T-cell (primary cell): ENCODE measurements at regions not wholly inside any gene's neighbourhood (a gene's known extent, or its start where the extent isn't known, plus 50 kb on each side); places are given as distances from the start of the nearest gene placed in this dataset.

ENCODE experiments used
- ATAC-seq, 4 experiments: fragments of 200-7000 bp in 3 of 4; fragments of 150-1000 bp in 1 of 4; cut with Tn5 transposase; replicated peaks in 1 of 4; 1 replicate in 3 of 4; 2 replicates in 1 of 4; pipeline ENCODE4 v1.10.0; 2021; ENCODE audit warnings: moderate library complexity in 3 of 4, mild to moderate bottlenecking in 2 of 4, moderate number of reproducible peaks in 1 of 4
- CTCF ChIA-PET, 2 donors: fragments of 300-600 bp; sonication (Branson Sonifier 250); formaldehyde crosslinking; loops; one replicate each; lab custom pipeline; 2022; ENCODE audit warnings: antibody characterized with exemption in 2 of 2; lab: Charles Lee
- POLR2A ChIA-PET, 2 donors: fragments of 300-600 bp; sonication (Branson Sonifier 250); formaldehyde crosslinking; loops; one replicate each; lab custom pipeline; 2022; ENCODE audit warnings: antibody characterized with exemption in 2 of 2; lab: Charles Lee
- DNase-seq, 35 experiments: peaks; one replicate each; pipeline versions ENCODE4 v3.0.0 to v3.0.0-alpha.2; 2013 to 2023
- H3K27ac ChIP-seq: one replicate; pipeline ENCODE4 v1.5.1; 2013; ENCODE audit warnings: low read length
- H3K27me3 ChIP-seq, 2 experiments: replicated peaks in 1 of 2; 1 replicate in 1 of 2; 2 replicates in 1 of 2; pipeline versions ENCODE4 v1.6.1 to v1.7.0; 2013; ENCODE audit warnings: low read length in 1 of 2, mixed read lengths in 1 of 2; ENCODE audit not compliant: control insufficient read depth in 2 of 2, insufficient read depth in 2 of 2; ENCODE audit errors: extremely low read depth in 1 of 2
- H3K36me3 ChIP-seq, 2 donors: 1 replicate in 1 of 2; 2 replicates in 1 of 2; pipeline versions ENCODE4 v1.6.1 to v1.7.0; 2013; ENCODE audit warnings: low read length in 1 of 2; ENCODE audit not compliant: control insufficient read depth in 2 of 2, insufficient read depth in 1 of 2; ENCODE audit errors: extremely low read depth in 1 of 2
- H3K4me1 ChIP-seq, 2 experiments: 1 replicate in 1 of 2; 2 replicates in 1 of 2; pipeline versions ENCODE4 v1.6.1 to v1.7.0; 2013; ENCODE audit warnings: low read length in 2 of 2, mixed read lengths in 1 of 2; ENCODE audit not compliant: insufficient read depth in 2 of 2, control insufficient read depth in 1 of 2; ENCODE audit errors: extremely low read depth in 1 of 2
- H3K4me3 ChIP-seq, 2 donors: 1 replicate in 1 of 2; 2 replicates in 1 of 2; pipeline versions ENCODE4 v1.5.1 to v1.7.0; 2013; ENCODE audit warnings: mild to moderate bottlenecking in 2 of 2, low read length in 1 of 2, moderate library complexity in 1 of 2; ENCODE audit not compliant: control insufficient read depth in 1 of 2; ENCODE audit errors: extremely low read depth in 1 of 2
- H3K9me3 ChIP-seq: 2 replicates; pipeline ENCODE4 v1.7.0; 2013
- H3K27ac Mint-ChIP-seq, 2 donors: one replicate each; pipeline ENCODE4 v1.8.0; 2020 to 2021; ENCODE audit warnings: mild to moderate bottlenecking in 2 of 2, mixed read lengths in 2 of 2
- H3K27me3 Mint-ChIP-seq, 2 donors: one replicate each; pipeline ENCODE4 v1.8.0; 2021 to 2022; ENCODE audit warnings: mixed read lengths in 2 of 2
- H3K36me3 Mint-ChIP-seq: one replicate; pipeline ENCODE4 v1.8.0; 2021; ENCODE audit warnings: mixed read lengths
- H3K4me1 Mint-ChIP-seq, 3 donors: one replicate each; pipeline ENCODE4 v1.8.0; 2020 to 2022; ENCODE audit warnings: mixed read lengths in 3 of 3, mild to moderate bottlenecking in 1 of 3
- H3K4me3 Mint-ChIP-seq, 3 donors: one replicate each; pipeline ENCODE4 v1.8.0; 2020 to 2022; ENCODE audit warnings: mild to moderate bottlenecking in 3 of 3, mixed read lengths in 3 of 3, moderate library complexity in 3 of 3
- H3K9me3 Mint-ChIP-seq, 3 donors: one replicate each; pipeline ENCODE4 v1.8.0; 2020 to 2022; ENCODE audit warnings: mixed read lengths in 3 of 3
- WGBS: methylation state at CpG from one replicate; pipeline ENCODE4 v1.1.5; 2013; ENCODE audit warnings: missing lambda C conversion rate; ENCODE audit not compliant: insufficient coverage; 5-methylcytosine and 5-hydroxymethylcytosine counted together

GRCh38 chr12:87233671-87234070 lies 795.5 kb downstream of the C12orf50 start:
- no peak for ATAC-seq
- WGBS, result no CpG with 5 or more reads among the region's 1 CpG

DNA sequence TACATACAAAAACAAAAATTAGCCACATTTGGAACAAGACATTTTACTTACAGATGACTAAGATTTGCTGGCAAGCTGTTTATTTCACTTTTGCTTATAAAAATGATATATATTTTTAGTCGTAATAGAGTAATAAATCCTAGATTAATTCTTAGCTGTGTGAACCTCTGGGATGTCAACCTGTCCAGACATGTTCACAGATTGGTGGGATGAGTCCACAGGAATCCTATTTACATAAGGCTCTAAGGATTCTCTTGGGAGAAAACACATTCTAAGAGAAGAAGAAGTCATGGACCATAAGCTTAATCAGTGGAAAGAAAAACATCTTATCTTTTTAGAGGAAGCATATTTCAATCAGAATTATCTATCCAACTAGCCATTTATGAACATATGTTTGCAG lies 797.4 kb downstream of the C12orf50 start:
- H3K4me3 ChIP-seq, result no peak overlapping the region
- H3K36me3 ChIP-seq, result no peaks in the 10 kb centered on the region
- ChIA-PET CTCF (no interaction called here), POLR2A (no interaction called here)
- H3K9me3 ChIP-seq, result no peaks in the 10 kb centered on the region
- no peak overlapping the region for H3K27ac ChIP-seq
- no CpG with 5 or more reads among the region's 1 CpG for WGBS
- H3K27me3 ChIP-seq, result no peaks in the 10 kb centered on the region
- Mint-ChIP-seq H3K4me1 (no peaks in the 10 kb centered on the region), H3K27me3 (no peaks in the 10 kb centered on the region), H3K9me3 (peaks cover 4 to 6% (median 5%) of the 10 kb centered on the region in 3 donors), H3K36me3 (no peaks in the 10 kb centered on the region), H3K27ac (no peak overlapping the region), H3K4me3 (no peak overlapping the region)
- DNase-seq, result no peak
- no peak for ATAC-seq
- no peaks in the 10 kb centered on the region for H3K4me1 ChIP-seq

More at GRCh38 chr12:87233671-87234070, 795.5 kb downstream of the C12orf50 start:
- DNase-seq, result no peak
- Histone ChIP-seq H3K4me1 (no peaks in the 10 kb centered on the region), H3K36me3 (no peaks in the 10 kb centered on the region), H3K4me3 (no peak overlapping the region), H3K9me3 (no peaks in the 10 kb centered on the region), H3K27ac (no peak overlapping the region), H3K27me3 (no peaks in the 10 kb centered on the region)
- H3K4me3 Mint-ChIP-seq, result no peak overlapping the region
- no peaks in the 10 kb centered on the region for H3K36me3 Mint-ChIP-seq
- ChIA-PET CTCF (no interaction called here), POLR2A (no interaction called here)
- no peaks in the 10 kb centered on the region for H3K4me1 Mint-ChIP-seq
- no peak overlapping the region for H3K27ac Mint-ChIP-seq
- no peaks in the 10 kb centered on the region for H3K27me3 Mint-ChIP-seq
- H3K9me3 Mint-ChIP-seq, result peaks cover 6 to 8% (median 6%) of the 10 kb centered on the region in 3 donors

GRCh38 chr12:87230441-87230840 lies 798.8 kb downstream of the C12orf50 start:
- Histone ChIP-seq H3K4me1 (no peaks in the 10 kb centered on the region), H3K9me3 (no peaks in the 10 kb centered on the region), H3K36me3 (no peaks in the 10 kb centered on the region), H3K27ac (no peak overlapping the region), H3K27me3 (no peaks in the 10 kb centered on the region), H3K4me3 (no peak overlapping the region)
- no peak for DNase-seq
- Mint-ChIP-seq H3K27me3 (no peaks in the 10 kb centered on the region), H3K4me3 (no peak overlapping the region), H3K36me3 (no peaks in the 10 kb centered on the region), H3K27ac (no peak overlapping the region), H3K9me3 (peaks cover 4 to 9% (median 6%) of the 10 kb centered on the region in 3 donors), H3K4me1 (no peaks in the 10 kb centered on the region)
- ChIA-PET CTCF (no interaction called here), POLR2A (no interaction called here)
- WGBS, result no CpG with 5 or more reads among the region's 2 CpGs
- no peak for ATAC-seq

DNA sequence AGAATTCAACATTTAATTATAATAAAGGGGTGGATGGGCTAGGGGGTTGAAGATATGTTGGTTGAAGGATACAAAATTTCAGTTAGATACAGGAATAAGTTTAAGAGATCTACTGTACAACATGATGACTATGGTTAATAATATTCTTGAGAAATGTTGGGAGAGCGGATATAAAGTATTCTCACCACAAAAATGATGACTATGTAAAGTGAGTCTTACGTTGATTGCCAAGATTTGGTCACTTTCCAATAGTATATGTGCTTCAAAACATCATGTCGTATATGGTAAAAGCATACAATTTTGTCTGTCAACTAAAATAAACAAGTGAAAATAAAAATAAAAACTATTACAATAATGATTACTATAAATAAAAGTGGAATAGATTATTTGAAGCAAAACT lies 802.0 kb downstream of the C12orf50 start:
- no peak overlapping the region for H3K27ac Mint-ChIP-seq
- Histone ChIP-seq H3K4me3 (no peak overlapping the region), H3K36me3 (no peaks in the 10 kb centered on the region), H3K27ac (no peak overlapping the region), H3K4me1 (no peaks in the 10 kb centered on the region), H3K27me3 (no peaks in the 10 kb centered on the region), H3K9me3 (no peaks in the 10 kb centered on the region)
- WGBS, result no CpG with 5 or more reads among the region's 3 CpGs
- ATAC-seq (no peak), DNase-seq (no peak)
- H3K9me3 Mint-ChIP-seq, result peaks cover 0 to 9% (median 7%) of the 10 kb centered on the region in 3 donors
- H3K27me3 Mint-ChIP-seq, result no peaks in the 10 kb centered on the region
- no peaks in the 10 kb centered on the region for H3K36me3 Mint-ChIP-seq
- no peak overlapping the region for H3K4me3 Mint-ChIP-seq
- no peaks in the 10 kb centered on the region for H3K4me1 Mint-ChIP-seq
- ChIA-PET POLR2A (no interaction called here), CTCF (no interaction called here)

DNA sequence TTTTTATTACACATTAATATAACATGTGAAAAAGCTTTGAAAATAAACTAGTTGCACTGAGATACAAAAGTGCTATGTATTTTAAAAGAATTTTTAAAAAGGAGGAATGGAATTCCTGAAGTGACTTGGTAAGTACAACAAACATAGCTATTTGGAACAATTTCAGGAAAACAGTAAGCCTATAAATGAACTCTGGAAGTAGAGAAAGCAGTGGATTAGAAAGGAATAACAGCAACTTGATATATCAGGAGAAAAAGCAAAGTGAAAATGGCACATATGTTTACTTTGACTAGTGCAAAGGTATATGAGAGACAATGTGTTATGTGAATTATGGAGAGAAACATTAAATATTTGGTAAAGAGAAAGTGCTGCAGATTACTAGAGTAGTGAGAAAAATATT lies 811.7 kb downstream of the C12orf50 start:
- no peaks in the 10 kb centered on the region for H3K9me3 ChIP-seq
- DNase-seq (no peak), ATAC-seq (no peak)
- no peaks in the 10 kb centered on the region for H3K4me1 ChIP-seq
- H3K27ac ChIP-seq, result no peak overlapping the region
- ChIA-PET POLR2A (no interaction called here), CTCF (interaction anchor here in 1 of 2 donors (0.6 kb wide), 1 partner anchor 10 kb away, joined by 3 read pairs; no protein-coding TSS in a partner anchor)
- Mint-ChIP-seq H3K4me1 (no peaks in the 10 kb centered on the region), H3K4me3 (no peak overlapping the region), H3K27me3 (no peaks in the 10 kb centered on the region), H3K9me3 (peaks cover 0 to 17% (median 4%) of the 10 kb centered on the region in 3 donors), H3K36me3 (no peaks in the 10 kb centered on the region), H3K27ac (no peak overlapping the region)
- no peaks in the 10 kb centered on the region for H3K27me3 ChIP-seq
- H3K36me3 ChIP-seq, result no peaks in the 10 kb centered on the region
- H3K4me3 ChIP-seq, result no peak overlapping the region

DNA sequence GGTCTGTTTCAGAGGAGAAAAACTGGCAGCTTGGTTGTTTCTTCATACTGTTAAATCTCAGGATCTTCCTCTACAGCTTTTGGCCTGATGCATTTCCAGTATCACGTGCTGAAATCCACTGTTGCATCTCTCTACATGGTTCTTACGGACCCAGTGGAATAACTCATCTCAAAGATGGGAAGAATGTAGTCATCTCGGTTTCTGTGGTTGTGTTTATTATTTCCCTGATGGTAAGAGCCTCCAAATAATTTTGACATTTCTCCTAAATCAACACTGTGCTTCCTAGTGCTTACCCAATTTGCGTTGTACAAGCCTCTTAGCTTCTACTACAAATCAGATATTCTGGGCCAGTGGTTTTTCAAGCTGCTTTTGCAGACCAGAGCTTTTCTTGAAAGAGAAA lies 812.8 kb downstream of the C12orf50 start:
- ATAC-seq (no peak), DNase-seq (no peak)
- CTCF ChIA-PET, result no interaction called here
- no peaks in the 10 kb centered on the region for H3K36me3 ChIP-seq
- H3K4me1 Mint-ChIP-seq, result no peaks in the 10 kb centered on the region
- H3K4me3 Mint-ChIP-seq, result no peak overlapping the region
- H3K27me3 ChIP-seq, result no peaks in the 10 kb centered on the region
- WGBS, result 60% methylated on average over 2 of the region's 4 CpGs
- POLR2A ChIA-PET, result no interaction called here
- H3K27ac ChIP-seq, result no peak overlapping the region
- H3K27me3 Mint-ChIP-seq, result no peaks in the 10 kb centered on the region
- H3K4me3 ChIP-seq, result no peak overlapping the region
- H3K9me3 Mint-ChIP-seq, result peaks cover 0 to 15% (median 8%) of the 10 kb centered on the region in 3 donors
- H3K36me3 Mint-ChIP-seq, result no peaks in the 10 kb centered on the region
- no peak overlapping the region for H3K27ac Mint-ChIP-seq
- no peaks in the 10 kb centered on the region for H3K9me3 ChIP-seq
- no peaks in the 10 kb centered on the region for H3K4me1 ChIP-seq

DNA sequence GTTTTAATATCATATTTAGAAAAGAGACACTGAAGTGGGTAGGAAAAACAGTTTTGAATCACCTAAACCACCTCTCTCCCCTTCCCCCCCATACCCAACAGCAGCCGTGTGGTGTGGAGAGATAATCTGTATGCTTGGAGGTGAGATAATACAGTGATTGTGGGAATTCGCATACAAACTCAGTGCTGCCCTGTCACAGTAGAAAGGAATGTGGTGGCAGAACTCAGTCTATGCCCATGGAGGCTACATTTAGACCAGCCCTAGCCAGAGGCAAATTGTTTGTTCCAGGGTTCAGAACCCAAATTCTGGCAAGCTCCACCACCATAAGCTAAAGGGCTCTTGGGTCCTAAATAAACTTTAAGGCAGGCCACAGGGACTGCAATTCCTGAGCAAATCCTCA lies 827.0 kb downstream of the C12orf50 start:
- WGBS, result no CpG with 5 or more reads among the region's 2 CpGs
- no peak overlapping the region for H3K4me3 ChIP-seq
- Mint-ChIP-seq H3K27ac (no peak overlapping the region), H3K27me3 (no peaks in the 10 kb centered on the region), H3K4me1 (no peaks in the 10 kb centered on the region), H3K4me3 (no peak overlapping the region), H3K36me3 (no peaks in the 10 kb centered on the region), H3K9me3 (peaks cover 4 to 30% (median 14%) of the 10 kb centered on the region in 3 donors)
- DNase-seq (no peak), ATAC-seq (no peak)
- no peak overlapping the region for H3K27ac ChIP-seq
- no peaks in the 10 kb centered on the region for H3K9me3 ChIP-seq
- no peaks in the 10 kb centered on the region for H3K36me3 ChIP-seq
- H3K27me3 ChIP-seq, result no peaks in the 10 kb centered on the region
- CTCF ChIA-PET, result no interaction called here
- POLR2A ChIA-PET, result no interaction called here
- no peaks in the 10 kb centered on the region for H3K4me1 ChIP-seq
